Aorta (tissue), 5 donors: ENCODE measurements at regions not wholly inside any gene's neighbourhood (a gene's known extent, or its start where the extent isn't known, plus 50 kb on each side); places are given as distances from the start of the nearest gene placed in this dataset.

ENCODE experiments used
- ATAC-seq: fragments of 200-7000 bp; cut with Tn5 transposase; one replicate; pipeline ENCODE4 v1.9.1; 2022; ENCODE audit warnings: moderate library complexity; ENCODE audit not compliant: low FRiP score
- DNase-seq, 2 donors: peaks; one replicate each; pipeline ENCODE4 v3.0.0-alpha.2; 2020
- H3K27ac ChIP-seq, 2 donors: one replicate each; pipeline ENCODE4 v1.5.1; 2013; ENCODE audit warnings: low read length in 2 of 2, mild to moderate bottlenecking in 2 of 2, moderate library complexity in 2 of 2, control low read depth in 1 of 2, inconsistent platforms in 1 of 2, low read depth in 1 of 2
- H3K27me3 ChIP-seq, 2 donors: one replicate each; pipeline ENCODE4 v1.6.1; 2013; ENCODE audit warnings: control low read depth in 1 of 2, low read length in 1 of 2, mild to moderate bottlenecking in 1 of 2, moderate library complexity in 1 of 2; ENCODE audit not compliant: insufficient read depth in 2 of 2, control insufficient read depth in 1 of 2
- H3K36me3 ChIP-seq, 2 donors: one replicate each; pipeline ENCODE4 v1.6.1; 2013; ENCODE audit warnings: control low read depth in 1 of 2, low read length in 1 of 2, mild to moderate bottlenecking in 1 of 2; ENCODE audit not compliant: insufficient read depth in 2 of 2, control insufficient read depth in 1 of 2
- H3K4me1 ChIP-seq, 2 donors: one replicate each; pipeline ENCODE4 v1.6.1; 2013; ENCODE audit warnings: low read length in 2 of 2, control low read depth in 1 of 2, mild to moderate bottlenecking in 1 of 2, moderate library complexity in 1 of 2; ENCODE audit not compliant: insufficient read depth in 2 of 2, control insufficient read depth in 1 of 2
- H3K4me3 ChIP-seq, 2 donors: one replicate each; pipeline ENCODE4 v1.5.1; 2013; ENCODE audit warnings: low read length in 2 of 2, control low read depth in 1 of 2, mild to moderate bottlenecking in 1 of 2
- H3K9me3 ChIP-seq: one replicate; pipeline ENCODE4 v1.6.1; 2013; ENCODE audit warnings: mild to moderate bottlenecking, low read length; ENCODE audit not compliant: control insufficient read depth
- whole genome bisulfite sequencing, 2 donors: extraction: QIAGEN DNeasy Blood & Tissue Kit; methylation state at CpG; one replicate each; pipeline ENCODE4 v1.1.7; 2013; 5-methylcytosine and 5-hydroxymethylcytosine counted together
- intact Hi-C, 2 donors: fragments of 100-400 bp; cut with DNase I; formaldehyde crosslinking; loops; one replicate each; pipeline versions ENCODE4 v1.14.2 to v1.15.0; 2022
- donor health status: healthy with polysubstance abuse.
- donor health status: Bipolar disorder and iron deficiency.
- donor health status: DM: no; HTN: no; CAD: no.
- donor health status: DM: no; HTN: no; CAD: no.
- donor health status: DM: yes; HTN: yes; CAD: no.

DNA sequence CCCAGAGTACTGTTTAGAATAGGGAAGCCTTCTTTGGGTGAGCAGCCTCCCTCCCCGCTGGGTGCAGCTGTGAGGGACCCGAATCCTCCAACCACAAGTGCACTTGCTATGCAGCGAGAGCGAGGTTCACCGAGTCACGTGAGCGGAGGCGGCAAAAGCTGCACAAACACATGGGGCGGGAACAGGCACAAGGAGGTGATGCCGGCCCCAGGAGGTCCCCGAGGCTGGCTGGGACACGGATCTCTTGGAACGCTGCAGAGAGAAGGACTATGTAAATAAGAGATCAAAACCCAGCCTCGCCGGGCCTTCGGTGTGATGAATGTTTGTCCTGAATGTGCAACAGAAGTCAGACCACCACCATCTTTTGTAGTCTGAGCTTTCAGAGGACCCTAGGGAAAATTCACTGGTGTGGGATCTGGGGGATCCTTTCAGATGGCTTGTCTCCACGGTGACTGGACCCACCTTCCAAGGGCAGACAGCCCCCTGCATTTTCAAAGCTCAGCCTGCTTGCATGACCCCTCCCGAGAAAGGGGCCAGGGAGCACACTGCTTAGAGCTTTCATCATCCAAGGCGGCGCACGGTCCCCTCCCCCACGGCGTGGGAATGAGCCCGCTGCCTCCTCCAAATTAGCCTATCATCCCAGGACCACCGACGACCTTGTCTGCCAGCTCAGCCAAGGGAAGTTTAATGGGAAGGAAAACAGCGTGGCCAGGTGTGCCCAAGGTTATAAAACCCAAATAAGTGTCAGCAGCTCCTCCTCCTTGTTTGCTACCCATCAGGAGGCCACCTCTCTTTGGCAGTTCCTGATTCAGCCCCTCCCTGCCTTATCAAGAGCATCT is 327.7 kb downstream of the CXCL12 start:
- H3K4me1 ChIP-seq: no peaks in the 10 kb centered on the region
- intact Hi-C loops: no loop called here
- DNase-seq: no peak
- H3K9me3 ChIP-seq: no peaks in the 10 kb centered on the region
- no peak for ATAC-seq
- no peaks in the 10 kb centered on the region for H3K36me3 ChIP-seq
- H3K4me3 ChIP-seq: no peak overlapping the region
- H3K27me3 ChIP-seq: no peaks in the 10 kb centered on the region
- 79 to 83% methylated on average over 27 of the region's 27 CpGs for WGBS, 2 donors
- H3K27ac ChIP-seq: no peak overlapping the region

DNA sequence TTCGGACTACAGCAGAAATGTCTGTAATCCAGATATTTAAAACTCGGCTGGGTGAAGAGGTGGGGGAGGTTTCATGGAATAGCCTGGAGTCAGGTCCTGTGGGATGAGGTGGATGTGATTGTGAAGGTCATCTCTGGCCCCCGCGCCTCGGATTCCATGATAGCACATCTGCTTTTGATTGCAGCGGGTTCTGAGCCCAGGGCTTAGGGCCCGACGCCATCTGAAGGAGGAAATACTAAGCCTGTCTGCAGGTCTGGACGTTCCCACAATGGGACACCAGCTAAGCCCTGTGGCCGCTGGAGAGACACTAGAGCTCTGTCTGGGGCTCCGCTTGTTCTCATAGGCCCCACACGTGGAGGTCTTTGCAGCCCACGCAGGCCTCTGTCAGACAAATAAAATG is 328.7 kb downstream of the CXCL12 start:
- H3K4me1 ChIP-seq: no peaks in the 10 kb centered on the region
- intact Hi-C loops: no loop called here
- H3K4me3 ChIP-seq: no peak overlapping the region
- 90 to 91% methylated on average over 13 of the region's 13 CpGs for WGBS, 2 donors
- ATAC-seq (no peak), DNase-seq (no peak)
- no peaks in the 10 kb centered on the region for H3K36me3 ChIP-seq
- no peak overlapping the region for H3K27ac ChIP-seq
- no peaks in the 10 kb centered on the region for H3K27me3 ChIP-seq
- H3K9me3 ChIP-seq: no peaks in the 10 kb centered on the region

DNA sequence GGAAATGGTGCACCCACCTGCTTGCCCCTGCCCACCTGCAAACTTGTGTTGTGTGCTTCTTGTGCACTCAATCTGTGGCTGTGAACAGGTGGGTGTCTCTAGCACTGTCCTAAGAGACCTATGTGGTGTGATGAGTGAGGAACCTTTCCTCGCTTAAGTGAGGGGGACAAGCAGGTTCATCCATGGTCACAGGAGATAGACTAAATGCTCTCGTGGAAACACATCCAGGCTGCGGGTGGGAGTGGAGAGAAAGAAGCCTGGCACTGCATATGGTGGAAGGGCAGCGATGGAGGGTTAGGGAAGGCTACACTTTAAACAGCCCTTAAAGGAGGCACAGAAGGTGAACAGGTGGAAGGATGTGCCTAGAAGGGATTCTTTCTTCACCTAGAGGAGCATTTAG is 330.9 kb downstream of the CXCL12 start:
- H3K36me3 ChIP-seq: no peaks in the 10 kb centered on the region
- DNase-seq (no peak), ATAC-seq (no peak)
- intact Hi-C loops: no loop called here
- H3K4me1 ChIP-seq: no peaks in the 10 kb centered on the region
- no peak overlapping the region for H3K27ac ChIP-seq
- H3K4me3 ChIP-seq: no peak overlapping the region
- 93 to 98% methylated on average over 4 of the region's 4 CpGs for WGBS, 2 donors
- H3K27me3 ChIP-seq: no peaks in the 10 kb centered on the region
- no peaks in the 10 kb centered on the region for H3K9me3 ChIP-seq

DNA sequence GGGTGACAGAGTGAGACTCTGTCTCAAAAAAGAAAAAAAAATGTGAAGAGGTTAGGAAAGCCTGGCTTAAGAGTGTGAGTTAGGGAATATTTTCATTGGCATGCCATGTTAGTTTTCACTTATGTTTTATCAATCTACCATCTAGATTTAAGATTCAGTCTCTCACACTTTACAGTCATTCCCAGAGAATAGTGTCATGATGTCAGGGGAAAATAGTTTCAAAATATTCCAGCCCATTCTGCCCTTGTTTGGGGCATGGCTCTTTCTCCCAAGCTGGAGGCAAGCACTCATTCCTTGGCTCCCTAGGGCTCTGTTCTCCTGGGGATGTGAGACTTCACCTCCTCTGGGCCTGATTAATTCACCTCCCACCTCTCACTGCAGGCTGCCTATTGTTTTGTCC is 331.5 kb downstream of the CXCL12 start:
- intact Hi-C loops: no loop called here
- Histone ChIP-seq H3K4me1 (no peaks in the 10 kb centered on the region), H3K4me3 (no peak overlapping the region), H3K9me3 (no peaks in the 10 kb centered on the region), H3K27ac (no peak overlapping the region), H3K36me3 (no peaks in the 10 kb centered on the region), H3K27me3 (no peaks in the 10 kb centered on the region)
- DNase-seq (no peak), ATAC-seq (no peak)

DNA sequence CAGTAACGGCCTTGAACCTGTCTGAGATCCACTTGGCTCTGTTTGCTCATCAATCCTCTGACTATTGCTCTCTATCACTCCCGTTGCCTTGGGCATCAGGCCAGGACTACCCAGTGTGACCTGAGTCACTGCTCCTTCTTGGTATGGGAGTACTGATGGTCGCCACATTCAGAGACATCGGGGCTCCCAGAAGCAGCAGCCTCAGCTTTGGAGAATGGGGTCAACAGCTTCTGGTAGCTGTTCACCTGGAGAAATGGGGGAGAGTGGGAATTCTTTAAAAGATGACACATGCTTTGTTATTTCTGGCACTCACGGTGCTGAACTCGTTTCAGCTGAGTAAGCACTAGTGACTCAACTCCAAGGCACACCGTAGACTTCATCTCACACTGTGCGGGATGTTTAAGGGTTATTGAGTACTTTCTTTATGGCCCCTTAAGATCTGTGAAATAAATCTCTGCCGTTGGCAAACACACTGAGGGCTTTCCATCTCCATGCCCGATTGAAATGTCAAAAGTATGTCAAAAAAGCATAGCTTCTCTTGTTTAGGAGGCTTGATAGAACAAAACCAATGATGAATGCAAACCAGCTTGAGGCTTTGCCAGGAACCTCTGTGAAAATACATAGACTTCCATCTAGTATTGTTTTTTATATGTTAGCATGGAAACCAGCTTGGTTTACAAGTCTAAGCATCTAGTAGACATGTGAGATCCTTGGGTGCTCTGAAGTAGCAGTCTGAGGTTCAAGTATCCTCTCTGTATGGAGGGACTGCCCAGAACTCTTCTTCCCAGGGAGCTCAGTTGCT is 333.1 kb downstream of the CXCL12 start:
- no peak overlapping the region for H3K27ac ChIP-seq
- no peak for ATAC-seq
- no peaks in the 10 kb centered on the region for H3K36me3 ChIP-seq
- no peak for DNase-seq
- 34 to 38% methylated on average over 10 of the region's 10 CpGs for WGBS, 2 donors
- no peaks in the 10 kb centered on the region for H3K9me3 ChIP-seq
- H3K4me1 ChIP-seq: no peaks in the 10 kb centered on the region
- no peak overlapping the region for H3K4me3 ChIP-seq
- H3K27me3 ChIP-seq: no peaks in the 10 kb centered on the region
- intact Hi-C loops: no loop called here

DNA sequence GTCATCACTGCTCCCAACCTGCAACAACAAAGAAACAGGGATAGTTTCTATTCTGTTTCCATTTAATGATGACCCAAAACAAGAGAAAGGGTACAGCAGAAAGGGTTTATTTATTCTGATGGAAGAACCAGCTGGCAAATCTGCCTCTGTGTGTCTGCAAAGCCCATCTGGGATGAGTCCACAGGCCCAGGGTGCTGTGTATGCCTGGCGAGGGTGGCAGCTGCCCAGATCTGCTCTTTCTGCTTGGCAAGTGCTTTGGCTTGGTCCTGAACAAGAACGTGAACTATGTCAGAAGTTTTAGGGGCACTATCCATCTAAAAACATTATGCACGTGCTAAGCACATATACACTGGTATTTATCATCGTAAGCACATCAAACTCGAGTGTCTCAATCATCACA is 333.8 kb downstream of the CXCL12 start:
- Histone ChIP-seq H3K27ac (no peak overlapping the region), H3K4me1 (peaks cover 0 to 2% of the 10 kb centered on the region in 2 donors), H3K36me3 (no peaks in the 10 kb centered on the region), H3K9me3 (no peaks in the 10 kb centered on the region), H3K27me3 (no peaks in the 10 kb centered on the region), H3K4me3 (no peak overlapping the region)
- WGBS, 2 donors: 17 to 18% methylated on average over 5 of the region's 5 CpGs
- intact Hi-C loops: no loop called here
- no peak for DNase-seq
- ATAC-seq: no peak

DNA sequence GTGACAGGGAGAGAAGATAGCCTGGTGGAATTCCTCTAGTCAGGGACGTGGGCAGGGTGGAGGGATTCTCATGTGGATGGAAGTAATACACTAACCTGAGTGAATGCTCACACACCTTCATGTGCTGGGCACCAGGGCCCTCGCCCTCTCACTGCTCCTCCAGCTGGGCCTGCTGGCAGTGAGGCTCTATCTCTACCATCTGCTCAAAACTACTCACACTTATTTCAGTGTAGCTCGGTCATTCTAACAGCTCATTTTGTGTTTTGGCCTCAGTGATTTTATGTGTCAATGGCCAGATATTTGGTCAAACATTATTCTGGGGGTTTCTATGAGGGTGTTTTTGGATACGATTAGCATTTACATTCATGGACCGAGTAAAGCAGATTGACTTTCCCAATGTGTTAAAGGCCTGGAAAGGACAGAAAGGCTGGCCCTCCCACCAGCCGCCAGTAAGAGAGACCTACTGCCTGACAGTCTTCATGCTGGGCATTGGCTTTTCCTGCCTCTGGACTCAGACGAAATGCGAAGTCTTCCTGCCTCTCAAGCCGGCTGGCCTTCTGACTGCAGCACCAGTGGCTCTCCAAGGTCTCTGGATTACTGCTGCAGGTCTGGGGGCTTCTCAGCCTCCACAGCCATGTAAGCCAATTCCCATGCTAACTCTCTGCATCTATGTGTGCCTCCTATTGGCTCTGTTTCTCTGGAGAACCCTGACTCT is 335.4 kb downstream of the CXCL12 start:
- WGBS, 2 donors: 88 to 95% methylated on average over 9 of the region's 9 CpGs
- DNase-seq (no peak), ATAC-seq (no peak)
- Histone ChIP-seq H3K4me1 (peaks cover 0 to 2% of the 10 kb centered on the region in 2 donors), H3K4me3 (no peak overlapping the region), H3K36me3 (no peaks in the 10 kb centered on the region), H3K27me3 (no peaks in the 10 kb centered on the region), H3K9me3 (no peaks in the 10 kb centered on the region), H3K27ac (no peak overlapping the region)
- intact Hi-C loops: loop anchor here in 1 of 2 donors (5.0 kb wide), 2 partner anchors 357 to 372 kb away; no protein-coding TSS in a partner anchor

DNA sequence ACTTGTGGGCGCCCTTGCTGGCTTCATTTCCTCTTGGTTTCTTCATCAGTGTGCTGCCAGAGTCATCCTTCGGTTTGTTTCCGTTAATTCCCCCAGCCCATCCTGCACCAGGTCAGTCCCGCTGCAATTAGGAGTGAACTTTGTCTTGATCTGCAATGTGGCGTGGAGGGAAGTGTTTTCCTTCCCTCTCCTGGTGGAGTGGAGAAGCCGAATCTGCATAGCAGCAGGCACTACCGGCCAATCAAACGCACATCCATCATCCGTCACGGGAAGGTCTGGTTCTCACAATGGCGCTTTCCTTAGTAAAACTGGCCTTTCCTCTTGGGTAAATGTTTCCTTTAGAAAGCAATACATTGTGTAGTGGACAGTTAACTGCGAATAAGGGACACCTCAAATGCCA is 337.5 kb downstream of the CXCL12 start:
- no peaks in the 10 kb centered on the region for H3K9me3 ChIP-seq
- ATAC-seq (no peak), DNase-seq (no peak)
- 68 to 75% methylated on average over 12 of the region's 12 CpGs for WGBS, 2 donors
- intact Hi-C loops: loop anchor here in 1 of 2 donors (5.0 kb wide), 2 partner anchors 355 to 370 kb away; no protein-coding TSS in a partner anchor
- no peaks in the 10 kb centered on the region for H3K27me3 ChIP-seq
- H3K4me1 ChIP-seq: peaks cover 0 to 2% of the 10 kb centered on the region in 2 donors
- no peak overlapping the region for H3K27ac ChIP-seq
- H3K4me3 ChIP-seq: no peak overlapping the region
- H3K36me3 ChIP-seq: no peaks in the 10 kb centered on the region
